ENCODE measurements at regions not wholly inside any gene's neighbourhood (a gene's known extent, or its start where the extent isn't known, plus 50 kb on each side); places are given as distances from the start of the nearest gene placed in this dataset.
"Not testable (repeated sequence)": the region's sequence is repeated elsewhere in the genome, so short reads cannot be mapped to it uniquely, and the experiment has no call there.

- DNase-seq = no peak
These were observed 68.2 kb downstream of the ATP23 start for GRCh38 chr12:58009405-58010195.

DNA sequence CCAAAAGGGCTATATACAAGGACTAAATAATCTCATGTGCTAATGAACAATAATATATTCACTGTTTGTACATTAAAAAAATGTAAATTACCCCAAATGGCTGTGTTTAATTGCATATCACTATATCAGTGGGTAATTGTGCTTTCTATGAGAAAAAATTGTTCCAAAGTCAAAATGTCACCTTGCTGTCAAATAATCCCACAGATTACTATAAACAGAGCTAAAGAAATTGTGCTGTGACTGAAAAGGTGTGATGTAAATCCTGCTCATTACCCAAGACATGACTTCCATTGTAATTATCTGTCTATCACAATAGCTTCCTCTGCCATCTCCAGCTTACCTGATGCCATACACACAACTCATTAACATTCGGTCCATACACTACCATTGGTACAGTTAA is 70.3 kb downstream of the ATP23 start:
- no peak for DNase-seq
- Histone ChIP-seq H3K36me3 (replicated peaks; ENCODE audit: control insufficient read depth, insufficient read depth, low read length) (no peaks in the 10 kb centered on the region), H3K27me3 (ENCODE audit: control insufficient read depth, insufficient read depth, low read length) (no peaks in the 10 kb centered on the region), H3K4me3 (ENCODE audit: insufficient read depth, low read depth, low read length) (no peak overlapping the region)

More at GRCh38 chr12:58009405-58010195, 68.2 kb downstream of the ATP23 start:
- Histone ChIP-seq H3K27me3 (ENCODE audit: control insufficient read depth, insufficient read depth, low read length) (no peaks in the 10 kb centered on the region), H3K4me3 (ENCODE audit: insufficient read depth, low read depth, low read length) (no peak overlapping the region), H3K36me3 (replicated peaks; ENCODE audit: control insufficient read depth, insufficient read depth, low read length) (no peaks in the 10 kb centered on the region)

DNA sequence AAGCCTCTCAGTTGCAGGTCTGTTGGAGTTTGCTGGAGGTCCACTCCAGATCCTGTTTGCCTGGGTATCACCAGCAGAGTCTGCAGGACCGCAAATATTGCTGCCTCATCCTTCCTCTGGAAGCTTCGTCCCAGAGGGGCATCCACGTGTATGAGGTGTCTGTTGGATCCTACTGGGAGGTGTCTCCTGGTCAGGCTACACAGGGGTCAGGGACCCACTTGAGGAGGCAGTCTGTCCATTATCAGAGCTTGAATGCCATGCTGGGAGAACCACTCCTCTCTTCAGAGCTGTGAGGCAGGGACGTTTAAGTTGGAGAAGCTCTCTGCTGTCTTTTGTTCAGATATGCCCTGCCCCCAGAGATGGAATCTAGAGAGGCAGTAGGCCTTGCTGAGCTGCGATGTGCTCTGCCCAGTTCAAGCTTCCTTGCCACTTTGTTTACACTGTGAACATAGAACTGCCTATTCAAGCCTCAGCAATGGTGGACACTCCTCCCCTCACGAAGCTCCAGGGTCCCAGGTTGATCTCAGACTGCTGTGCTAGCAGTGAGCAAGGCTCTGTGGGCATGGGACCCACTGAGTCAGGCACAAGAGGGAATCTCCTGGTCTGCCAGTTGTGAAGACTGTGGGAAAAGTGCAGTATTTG is 81.1 kb downstream of the ATP23 start:
- not testable (repeated sequence) for H3K4me3 ChIP-seq (ENCODE audit: insufficient read depth, low read depth, low read length); DNase-seq; H3K27me3 ChIP-seq (ENCODE audit: control insufficient read depth, insufficient read depth, low read length); H3K36me3 ChIP-seq (replicated peaks; ENCODE audit: control insufficient read depth, insufficient read depth, low read length)

DNA sequence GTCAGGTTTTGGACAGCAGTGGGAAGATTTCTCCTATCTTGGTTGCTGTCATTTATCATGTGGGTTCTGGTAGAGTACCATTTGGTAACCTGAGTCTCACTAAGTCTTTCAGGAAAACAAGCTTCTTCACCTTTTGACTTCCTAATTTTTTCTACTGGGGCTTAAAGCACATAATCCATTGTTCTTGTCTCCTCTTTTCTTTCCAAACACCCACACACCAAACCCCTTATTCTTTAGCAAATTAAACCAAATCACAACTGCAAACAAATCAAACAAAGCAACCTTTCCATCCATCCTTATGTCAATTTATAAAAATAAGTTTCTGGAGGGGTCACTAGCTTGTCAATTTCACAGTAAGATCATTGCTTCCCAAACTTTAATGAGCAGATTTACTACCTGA is 84.1 kb downstream of the ATP23 start:
- DNase-seq = no peak
- no peak overlapping the region for H3K4me3 ChIP-seq (ENCODE audit: insufficient read depth, low read depth, low read length)
- H3K27me3 ChIP-seq (ENCODE audit: control insufficient read depth, insufficient read depth, low read length) = no peaks in the 10 kb centered on the region
- no peaks in the 10 kb centered on the region for H3K36me3 ChIP-seq (replicated peaks; ENCODE audit: control insufficient read depth, insufficient read depth, low read length)

GRCh38 chr12:58026426-58026825 is 85.1 kb downstream of the ATP23 start:
- DNase-seq = no peak
- Histone ChIP-seq H3K27me3 (ENCODE audit: control insufficient read depth, insufficient read depth, low read length) (no peaks in the 10 kb centered on the region), H3K4me3 (ENCODE audit: insufficient read depth, low read depth, low read length) (no peak overlapping the region), H3K36me3 (replicated peaks; ENCODE audit: control insufficient read depth, insufficient read depth, low read length) (no peaks in the 10 kb centered on the region)

DNA sequence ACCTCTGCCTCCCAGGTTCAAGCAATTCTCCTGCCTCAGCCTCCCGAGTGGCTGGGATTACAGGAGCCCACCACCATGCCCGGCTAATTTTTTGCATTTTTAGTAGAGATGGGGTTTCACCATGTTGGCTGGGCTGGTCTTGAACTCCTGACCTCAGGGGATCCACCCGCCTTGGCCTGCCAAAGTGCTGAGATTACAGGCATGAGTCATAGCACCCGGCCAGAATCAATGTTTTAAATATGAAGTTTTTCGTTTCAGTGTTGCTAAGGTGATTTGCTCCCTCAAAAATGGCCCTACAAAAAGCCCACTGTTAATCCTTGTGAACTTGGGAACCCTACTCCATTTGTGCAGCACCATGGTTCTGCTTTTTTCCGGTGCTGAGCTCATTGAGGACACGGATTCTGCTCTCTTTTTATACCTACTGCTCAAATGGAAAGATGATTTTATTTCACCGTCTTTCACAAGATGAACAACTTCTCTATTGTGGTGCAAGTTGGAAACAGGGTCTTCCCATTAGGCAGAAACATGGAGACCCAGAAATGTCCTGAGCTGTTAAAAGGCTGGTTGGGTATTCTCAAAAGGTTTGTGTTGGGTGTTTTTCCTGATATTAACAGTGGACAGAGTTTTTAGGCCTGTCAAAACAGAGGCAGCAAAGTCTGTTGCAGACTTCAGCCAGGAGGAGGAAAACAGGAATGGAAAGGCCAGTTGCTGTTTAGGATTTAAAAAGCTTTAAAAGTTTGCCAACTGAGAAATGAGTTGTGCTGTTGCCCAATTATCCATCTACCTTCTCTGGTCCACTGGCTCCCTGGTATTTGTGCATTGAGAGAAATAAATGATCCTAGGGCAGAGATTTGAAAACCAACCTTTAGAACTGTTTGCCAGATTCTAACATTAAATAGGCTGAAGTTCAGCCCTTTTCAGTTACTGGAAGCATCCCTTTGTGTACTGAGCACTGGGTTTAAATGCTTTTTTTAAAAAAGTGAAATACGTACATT is 85.8 kb downstream of the ATP23 start:
- H3K4me3 ChIP-seq (ENCODE audit: insufficient read depth, low read depth, low read length) = no peak overlapping the region
- DNase-seq = no peak
- H3K36me3 ChIP-seq (replicated peaks; ENCODE audit: control insufficient read depth, insufficient read depth, low read length) = no peaks in the 10 kb centered on the region
- no peaks in the 10 kb centered on the region for H3K27me3 ChIP-seq (ENCODE audit: control insufficient read depth, insufficient read depth, low read length)

GRCh38 chr12:58028294-58028693 is 86.9 kb downstream of the ATP23 start:
- no peak for DNase-seq
- Histone ChIP-seq H3K4me3 (ENCODE audit: insufficient read depth, low read depth, low read length) (no peak overlapping the region), H3K27me3 (ENCODE audit: control insufficient read depth, insufficient read depth, low read length) (no peaks in the 10 kb centered on the region), H3K36me3 (replicated peaks; ENCODE audit: control insufficient read depth, insufficient read depth, low read length) (no peaks in the 10 kb centered on the region)

- no peak for DNase-seq
- Histone ChIP-seq H3K4me3 (ENCODE audit: insufficient read depth, low read depth, low read length) (no peak overlapping the region), H3K27me3 (ENCODE audit: control insufficient read depth, insufficient read depth, low read length) (no peaks in the 10 kb centered on the region), H3K36me3 (replicated peaks; ENCODE audit: control insufficient read depth, insufficient read depth, low read length) (no peaks in the 10 kb centered on the region)
These were observed 87.9 kb downstream of the ATP23 start for GRCh38 chr12:58029260-58029659.

DNA sequence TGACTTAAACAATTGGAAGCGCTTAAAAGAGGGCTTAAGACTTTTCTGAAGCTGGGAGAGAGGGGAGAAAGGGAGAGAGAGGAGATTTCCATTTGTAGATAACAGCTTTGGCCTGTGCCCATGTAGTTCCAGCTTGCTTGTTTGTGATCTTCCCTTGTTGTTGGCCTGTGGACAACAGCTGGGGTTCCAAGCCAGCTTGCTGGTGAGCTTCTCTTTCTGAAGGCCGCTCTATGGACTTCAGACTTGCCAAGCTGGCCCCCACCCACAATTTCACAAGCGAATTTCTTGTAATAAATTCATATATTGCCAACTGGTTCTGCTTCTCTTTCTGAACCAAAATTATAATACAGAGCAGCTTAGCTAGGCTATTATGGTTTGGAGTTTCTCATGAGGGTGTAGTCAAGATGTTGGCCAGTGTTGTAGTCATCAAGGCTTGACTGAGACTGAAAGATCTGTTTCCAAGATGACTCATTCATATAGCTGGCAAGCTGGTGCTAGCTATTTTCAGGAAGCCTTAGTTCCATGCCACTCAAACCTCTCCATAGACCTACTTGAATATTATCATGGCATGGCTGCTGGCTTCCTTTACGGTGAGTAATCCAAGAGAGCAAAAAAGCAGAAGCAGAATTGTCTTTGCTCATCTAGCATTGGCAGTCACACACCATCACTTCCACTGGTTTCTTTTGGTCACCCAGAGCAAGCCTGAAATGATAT is 89.4 kb downstream of the ATP23 start:
- Histone ChIP-seq H3K4me3 (ENCODE audit: insufficient read depth, low read depth, low read length) (no peak overlapping the region), H3K27me3 (ENCODE audit: control insufficient read depth, insufficient read depth, low read length) (no peaks in the 10 kb centered on the region), H3K36me3 (replicated peaks; ENCODE audit: control insufficient read depth, insufficient read depth, low read length) (no peaks in the 10 kb centered on the region)
- no peak for DNase-seq

- Histone ChIP-seq H3K27me3 (ENCODE audit: control insufficient read depth, insufficient read depth, low read length) (no peaks in the 10 kb centered on the region), H3K36me3 (replicated peaks; ENCODE audit: control insufficient read depth, insufficient read depth, low read length) (no peaks in the 10 kb centered on the region), H3K4me3 (ENCODE audit: insufficient read depth, low read depth, low read length) (no peak overlapping the region)
- DNase-seq = no peak
These were observed 90.8 kb downstream of the ATP23 start for GRCh38 chr12:58032156-58032555.

DNA sequence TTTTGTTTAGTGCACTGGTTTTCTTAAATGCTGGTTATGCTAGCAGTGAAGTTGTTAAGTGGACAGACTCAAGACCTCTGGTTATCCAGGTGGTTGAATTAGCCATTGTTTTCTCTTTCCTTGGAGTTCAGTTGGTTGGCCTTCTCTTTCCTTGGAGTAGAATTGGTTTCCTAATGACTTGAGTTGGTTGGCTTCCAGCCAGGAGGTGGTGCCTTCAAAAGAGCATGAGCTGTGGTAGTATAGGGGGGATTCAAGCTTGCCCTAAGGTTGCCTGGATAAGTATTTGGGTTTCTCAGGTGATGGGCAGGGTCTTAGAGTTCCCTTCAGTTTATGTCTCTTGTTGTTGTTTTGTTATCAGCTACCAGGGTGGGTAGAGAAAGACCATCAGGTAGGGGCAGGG is 92.5 kb downstream of the ATP23 start:
- no peak for DNase-seq
- no peaks in the 10 kb centered on the region for H3K36me3 ChIP-seq (replicated peaks; ENCODE audit: control insufficient read depth, insufficient read depth, low read length)
- no peak overlapping the region for H3K4me3 ChIP-seq (ENCODE audit: insufficient read depth, low read depth, low read length)
- H3K27me3 ChIP-seq (ENCODE audit: control insufficient read depth, insufficient read depth, low read length) = no peaks in the 10 kb centered on the region

GRCh38 chr12:58034311-58034710 is 92.9 kb downstream of the ATP23 start:
- Histone ChIP-seq H3K27me3 (ENCODE audit: control insufficient read depth, insufficient read depth, low read length) (no peaks in the 10 kb centered on the region), H3K4me3 (ENCODE audit: insufficient read depth, low read depth, low read length) (no peak overlapping the region), H3K36me3 (replicated peaks; ENCODE audit: control insufficient read depth, insufficient read depth, low read length) (no peaks in the 10 kb centered on the region)
- no peak for DNase-seq

DNA sequence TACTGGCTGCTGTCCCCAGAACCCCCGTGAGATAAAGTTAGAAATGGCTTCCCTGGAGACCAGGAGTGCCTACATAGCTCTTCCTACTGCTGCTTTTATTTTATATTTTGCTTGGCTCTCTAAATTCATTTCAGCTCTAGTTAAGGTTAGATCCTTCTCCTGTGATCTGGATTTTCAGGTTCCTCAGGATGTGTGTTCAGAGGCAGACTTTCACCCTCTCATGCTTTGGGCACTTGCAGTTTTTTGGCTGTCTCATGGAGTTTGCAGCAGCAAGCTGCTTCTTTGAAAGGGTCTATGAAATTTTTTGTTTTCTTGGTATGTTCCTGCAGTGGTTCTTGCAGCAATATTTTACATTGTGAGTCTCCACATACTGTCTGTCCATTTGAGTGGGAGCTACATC is 93.3 kb downstream of the ATP23 start:
- DNase-seq = no peak
- no peaks in the 10 kb centered on the region for H3K27me3 ChIP-seq (ENCODE audit: control insufficient read depth, insufficient read depth, low read length)

GRCh38 chr12:58041441-58041840 is 100.1 kb downstream of the ATP23 start:
- no peaks in the 10 kb centered on the region for H3K36me3 ChIP-seq (replicated peaks; ENCODE audit: control insufficient read depth, insufficient read depth, low read length)
- no peak for DNase-seq
- no peaks in the 10 kb centered on the region for H3K27me3 ChIP-seq (ENCODE audit: control insufficient read depth, insufficient read depth, low read length)
- H3K4me3 ChIP-seq (ENCODE audit: insufficient read depth, low read depth, low read length) = no peak overlapping the region

More for the DNA sequence above, 93.3 kb downstream of the ATP23 start:
- Histone ChIP-seq H3K4me3 (ENCODE audit: insufficient read depth, low read depth, low read length) (no peak overlapping the region), H3K36me3 (replicated peaks; ENCODE audit: control insufficient read depth, insufficient read depth, low read length) (no peaks in the 10 kb centered on the region)

Measured in H7 (cell line).